GM21423 (cell line): ENCODE measurements at regions not wholly inside any gene's neighbourhood (a gene's known extent, or its start where the extent isn't known, plus 50 kb on each side); places are given as distances from the start of the nearest gene placed in this dataset.

Experiments
- ATAC-seq: cut with Tn5 transposase; IDR thresholded peaks from one replicate; pipeline ENCODE4 v1.9.1; 2021; ENCODE audit warnings: mild to moderate bottlenecking, moderate library complexity; ENCODE audit not compliant: unreplicated experiment

DNA sequence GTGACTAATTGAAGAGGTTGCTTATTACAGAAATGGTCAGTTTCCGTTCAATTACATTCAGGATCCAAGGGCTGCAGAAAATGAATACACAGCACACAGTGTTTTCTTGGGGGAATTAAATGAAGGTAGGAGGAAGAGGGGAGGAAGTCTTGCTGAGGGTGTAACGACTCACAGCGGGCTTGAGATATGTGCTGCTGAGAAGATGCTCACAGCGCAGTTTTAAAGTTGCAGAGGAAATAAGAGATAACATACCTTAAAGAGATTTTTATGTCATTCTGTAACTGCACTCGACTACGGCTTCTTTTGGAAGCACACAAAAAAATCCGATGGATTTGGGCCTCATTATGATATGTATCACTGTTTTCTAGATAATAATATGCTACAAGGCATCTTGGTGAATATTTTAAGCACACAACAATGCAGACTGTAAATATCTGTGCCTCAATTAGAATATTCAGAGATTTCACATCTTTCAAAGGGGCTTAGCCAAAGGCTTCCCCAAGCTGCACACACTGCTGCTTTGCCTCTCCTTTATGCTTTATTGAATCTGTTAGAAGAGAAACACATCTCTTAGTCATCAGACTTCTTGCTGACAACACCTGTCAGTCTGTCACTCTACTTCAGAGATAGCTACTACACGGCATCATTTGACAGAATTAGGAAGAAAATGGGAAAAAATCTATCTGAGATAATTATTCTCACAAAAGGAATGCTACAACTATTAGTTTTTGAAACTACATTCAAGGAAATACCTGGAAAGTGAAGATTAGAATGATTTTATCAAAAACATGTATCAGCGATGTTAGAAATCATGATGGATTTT lies 773.2 kb downstream of the OTOL1 start:
- no peak for ATAC-seq

DNA sequence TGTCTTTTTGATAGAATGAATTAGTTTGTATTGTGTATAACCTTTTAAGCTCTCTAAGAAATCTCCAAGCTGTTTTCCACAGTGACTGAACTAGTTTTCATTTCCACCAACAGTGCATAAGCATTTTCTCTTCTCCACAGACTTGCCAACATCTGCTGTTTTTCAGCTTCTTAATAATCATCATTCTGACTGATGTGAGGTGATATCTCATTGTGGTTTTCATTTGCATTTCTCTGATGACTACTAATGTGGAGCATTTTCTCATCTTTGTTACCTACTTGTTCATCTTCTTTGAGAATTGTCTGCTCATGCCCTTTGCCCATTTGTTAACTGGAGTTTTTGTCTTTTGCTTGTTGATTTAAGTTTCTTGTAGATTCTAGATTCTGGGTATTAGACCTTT lies 777.5 kb downstream of the OTOL1 start:
- ATAC-seq = no peak

DNA sequence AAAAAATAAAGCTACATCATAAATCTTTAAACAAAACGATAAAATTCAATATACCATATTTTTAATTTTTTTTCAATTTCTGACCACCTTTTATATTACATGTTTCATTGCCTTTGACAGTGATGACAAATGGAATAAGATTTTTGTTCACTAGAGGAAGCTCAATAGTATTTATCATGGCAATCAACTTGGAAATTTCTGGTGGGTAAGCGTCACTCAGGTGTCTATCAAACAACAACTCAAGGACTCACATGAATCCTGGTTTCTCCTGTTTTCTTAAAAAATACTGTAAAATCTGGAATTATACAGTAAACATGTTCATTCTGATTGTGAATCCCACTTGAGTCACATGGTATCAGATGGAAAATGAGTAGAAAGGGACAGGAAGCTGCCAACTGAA lies 782.2 kb downstream of the OTOL1 start:
- ATAC-seq = no peak

DNA sequence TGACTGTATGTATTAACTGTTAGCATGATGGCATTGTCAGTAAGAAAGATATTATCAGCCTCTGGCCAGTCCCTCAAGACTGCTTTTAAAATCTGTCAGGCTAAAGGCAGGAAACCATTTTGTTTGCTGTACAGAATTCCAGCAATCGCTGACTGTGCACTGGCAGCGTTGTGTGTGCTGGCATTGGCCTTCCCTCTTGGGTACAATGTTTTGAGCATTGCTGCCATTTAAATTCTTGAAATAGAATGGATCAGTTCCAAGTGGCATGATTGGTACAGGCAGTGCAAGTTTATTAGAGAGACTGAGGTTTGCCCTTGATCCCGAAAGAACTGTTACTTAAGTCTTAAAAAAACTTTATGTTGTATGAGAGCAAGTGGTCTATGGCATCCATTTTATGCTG lies 788.7 kb downstream of the OTOL1 start:
- no peak for ATAC-seq

DNA sequence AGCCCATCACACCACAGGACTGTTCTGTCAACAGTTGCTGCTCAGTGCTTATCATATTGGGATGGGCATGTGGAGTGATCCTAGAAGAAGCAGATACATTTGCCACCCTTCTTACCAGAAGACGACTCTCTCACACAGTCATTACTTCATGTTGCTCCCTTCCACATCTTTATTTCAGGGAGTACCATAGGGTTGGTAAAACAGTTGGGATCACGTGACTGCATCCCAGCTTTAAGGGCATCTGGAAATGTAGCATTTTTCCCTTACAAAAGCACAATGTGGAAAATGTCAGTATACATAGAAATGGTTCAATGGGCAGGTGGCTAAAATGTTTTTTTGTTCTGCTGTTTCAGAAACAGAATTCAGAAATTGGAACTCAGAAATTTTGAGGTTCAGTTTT lies 791.0 kb downstream of the OTOL1 start:
- no peak for ATAC-seq

DNA sequence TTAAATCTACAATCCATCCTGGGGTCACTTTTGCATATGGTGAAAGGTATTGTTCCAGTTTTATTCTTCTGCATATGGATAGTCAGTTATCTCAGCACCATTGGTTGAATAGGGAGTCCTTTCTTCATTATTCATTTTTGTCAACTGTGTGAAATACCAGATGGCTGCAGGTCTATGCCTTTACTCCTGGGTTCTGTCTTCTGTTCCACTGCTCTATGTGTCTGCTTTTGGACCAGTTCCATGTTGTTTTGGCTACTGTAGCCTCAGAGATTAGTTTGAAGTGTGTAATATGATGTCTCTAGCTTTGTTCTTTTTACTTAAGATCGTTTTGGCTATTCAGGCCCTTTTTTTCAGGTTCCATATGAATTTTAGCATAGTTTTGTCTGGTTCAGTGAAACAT lies 795.8 kb downstream of the OTOL1 start:
- ATAC-seq = no peak

DNA sequence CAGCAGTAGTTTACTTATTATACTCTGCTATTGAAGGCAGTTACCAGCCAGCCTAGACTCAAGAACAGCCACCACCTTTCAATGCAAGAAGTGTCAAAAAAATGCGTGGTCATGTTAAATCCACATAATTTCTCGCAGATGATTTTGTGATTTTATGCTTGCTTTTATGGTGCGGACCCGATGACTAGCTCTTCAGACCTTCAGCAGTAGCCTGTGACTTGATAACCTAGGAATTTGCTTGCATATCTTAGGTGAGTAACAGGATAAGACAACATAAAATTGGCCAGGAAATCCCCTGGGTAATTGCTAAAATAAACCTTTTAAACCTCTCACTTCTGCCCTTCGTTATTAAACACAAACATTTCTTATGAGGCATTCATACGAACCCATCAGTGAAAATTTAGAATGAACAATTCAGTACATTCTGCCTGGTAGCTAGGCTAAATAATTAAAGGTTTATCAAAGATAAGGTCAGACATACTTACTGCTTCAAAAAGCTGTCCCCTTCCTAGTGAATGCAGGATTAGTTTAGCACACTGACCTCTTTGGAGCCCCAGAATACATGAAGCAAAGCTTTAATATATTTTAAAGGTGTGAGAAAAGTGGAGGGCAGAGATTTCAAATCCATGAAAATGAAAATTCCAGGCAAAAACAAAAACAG lies 798.8 kb downstream of the OTOL1 start:
- ATAC-seq = no peak

DNA sequence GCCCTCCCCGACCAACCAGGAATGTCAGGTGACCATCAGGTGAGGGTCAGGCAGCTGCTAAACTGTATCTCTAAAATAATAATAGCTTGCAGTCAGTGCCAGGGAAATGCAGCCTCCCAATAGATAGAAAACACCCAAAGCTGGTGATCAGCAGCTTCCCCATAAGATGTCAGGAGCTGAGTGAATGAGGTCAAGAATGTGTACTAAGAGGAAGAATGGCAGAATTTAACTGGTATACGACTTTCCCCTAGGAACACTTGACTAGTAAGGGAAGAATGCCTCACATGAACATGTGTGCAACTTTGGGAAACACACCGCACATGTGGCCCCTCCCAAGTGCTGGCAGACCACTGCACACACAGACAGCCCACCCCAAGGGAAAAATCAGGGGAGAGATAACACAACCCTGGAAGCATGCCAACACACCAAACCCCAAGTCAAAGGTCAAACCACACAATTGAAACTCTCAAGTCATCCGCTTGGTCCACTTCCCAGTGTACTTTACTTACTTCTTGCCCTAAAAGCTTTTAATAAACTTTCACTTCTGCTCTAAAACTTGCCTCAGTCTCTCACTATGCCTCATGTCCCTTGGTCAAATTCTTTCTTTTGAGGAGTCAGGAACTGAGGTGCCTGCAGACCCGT lies 806.5 kb downstream of the OTOL1 start:
- no peak for ATAC-seq

DNA sequence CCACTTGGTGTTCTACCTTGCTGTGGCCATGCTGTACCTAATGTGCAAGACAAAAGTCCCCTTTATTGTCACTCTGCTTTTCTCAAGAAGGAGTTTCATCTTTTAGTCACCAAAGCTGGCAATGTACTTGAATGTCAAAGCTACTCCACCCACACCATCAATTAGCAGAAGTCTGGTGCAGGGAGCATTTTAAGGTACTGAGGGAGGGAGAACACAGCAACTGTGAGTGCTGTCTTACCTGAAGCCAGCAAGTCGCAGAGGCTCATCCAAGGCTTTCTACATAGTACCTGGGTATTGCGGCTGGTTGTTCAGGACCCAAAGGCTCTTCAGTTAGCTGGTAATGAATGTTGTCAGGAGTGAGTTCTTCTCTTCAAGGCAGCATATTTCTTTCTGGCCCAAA lies 820.4 kb downstream of the OTOL1 start:
- ATAC-seq = no peak

DNA sequence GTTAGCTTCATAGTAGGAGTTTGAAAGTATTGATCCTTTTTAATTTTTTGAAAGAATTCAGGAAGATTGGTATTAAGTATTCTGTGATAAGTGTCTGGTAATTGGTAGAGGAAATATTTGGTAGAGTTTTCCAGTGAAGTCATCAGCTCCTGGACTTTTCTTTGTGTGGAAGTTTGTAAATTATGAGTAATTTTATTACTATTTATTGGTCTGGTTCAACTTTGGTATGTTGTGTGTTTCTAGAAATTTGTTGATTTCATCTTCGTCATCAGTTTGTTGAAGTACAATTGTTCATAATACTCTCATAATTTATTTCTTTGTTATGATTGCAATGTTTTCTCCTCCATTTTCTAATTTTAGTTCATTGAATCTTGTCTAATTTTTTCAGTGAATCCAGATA lies 832.0 kb downstream of the OTOL1 start:
- no peak for ATAC-seq

DNA sequence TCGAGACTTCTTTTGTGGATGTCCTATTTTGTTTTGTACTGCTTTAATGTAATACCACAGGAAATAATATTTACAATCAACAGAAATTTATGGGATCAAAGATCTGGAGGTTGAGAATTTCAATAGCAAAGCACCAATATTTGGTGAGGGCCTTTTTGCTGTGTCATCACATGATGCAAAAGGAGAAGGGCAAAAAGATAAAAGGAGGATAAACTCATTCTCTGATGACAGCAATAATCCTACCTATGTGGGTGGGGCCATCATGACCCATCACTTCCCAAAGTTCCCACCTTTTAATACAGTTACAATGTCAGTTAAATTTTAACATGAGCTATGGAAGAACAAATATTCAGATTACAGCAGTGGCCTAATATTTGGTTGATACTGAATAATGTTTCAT lies 832.9 kb downstream of the OTOL1 start:
- no peak for ATAC-seq

DNA sequence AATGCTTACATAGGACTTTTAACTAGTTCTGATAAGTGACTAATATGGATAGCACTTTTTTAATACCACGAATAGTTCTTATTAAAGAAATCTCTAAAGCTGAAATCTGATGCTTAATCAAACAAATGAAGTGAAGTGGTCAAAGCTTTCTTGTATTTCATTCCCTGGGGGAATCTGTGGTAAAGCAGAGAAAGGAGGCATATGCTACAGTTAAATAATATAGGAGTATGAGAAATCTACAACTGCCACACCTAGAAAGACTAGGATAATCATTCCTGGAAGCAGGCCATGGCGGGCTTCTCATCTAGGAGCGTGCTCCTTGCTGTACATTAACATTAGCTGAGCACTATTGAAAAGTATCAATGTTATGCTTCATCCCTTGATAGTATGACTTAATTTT lies 835.7 kb downstream of the OTOL1 start:
- no peak for ATAC-seq

DNA sequence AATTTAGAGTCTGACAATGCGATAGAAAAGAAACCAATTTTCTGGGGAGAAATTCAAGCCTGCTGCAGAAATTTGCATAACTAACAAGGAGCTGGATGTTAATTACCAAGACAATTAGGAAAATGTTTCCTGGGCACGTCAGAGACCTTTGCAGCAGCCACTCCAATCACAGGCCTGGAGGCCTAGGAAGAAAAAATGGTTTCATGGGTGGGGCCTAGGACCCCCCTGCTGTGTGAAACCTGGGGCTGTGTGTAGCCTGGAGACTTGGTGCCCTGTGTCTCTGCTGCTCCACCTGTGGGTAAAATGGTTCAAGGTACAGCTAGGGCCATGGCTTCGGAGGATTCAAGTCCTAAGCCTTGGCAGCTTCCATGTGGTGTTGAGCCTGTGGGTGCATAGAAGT lies 837.9 kb downstream of the OTOL1 start:
- ATAC-seq = no peak

DNA sequence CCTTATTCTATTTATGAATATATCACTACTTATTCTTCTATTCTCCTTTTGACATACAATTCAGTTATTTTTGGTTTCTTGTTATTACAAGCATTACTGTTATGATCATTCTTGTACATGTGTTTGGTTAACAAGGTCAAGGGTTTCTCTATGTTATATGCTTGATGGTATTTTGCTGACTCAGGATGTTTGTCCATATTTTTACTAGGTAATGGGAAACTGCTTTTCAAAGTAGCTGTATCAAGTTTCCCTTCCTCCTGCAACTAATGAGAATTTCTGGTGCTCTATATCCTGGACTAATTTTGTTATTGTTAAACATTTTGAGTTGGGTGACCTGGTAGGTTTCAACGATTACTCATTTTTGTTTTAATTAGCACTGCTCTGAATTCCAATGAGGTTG lies 841.0 kb downstream of the OTOL1 start:
- ATAC-seq = no peak

DNA sequence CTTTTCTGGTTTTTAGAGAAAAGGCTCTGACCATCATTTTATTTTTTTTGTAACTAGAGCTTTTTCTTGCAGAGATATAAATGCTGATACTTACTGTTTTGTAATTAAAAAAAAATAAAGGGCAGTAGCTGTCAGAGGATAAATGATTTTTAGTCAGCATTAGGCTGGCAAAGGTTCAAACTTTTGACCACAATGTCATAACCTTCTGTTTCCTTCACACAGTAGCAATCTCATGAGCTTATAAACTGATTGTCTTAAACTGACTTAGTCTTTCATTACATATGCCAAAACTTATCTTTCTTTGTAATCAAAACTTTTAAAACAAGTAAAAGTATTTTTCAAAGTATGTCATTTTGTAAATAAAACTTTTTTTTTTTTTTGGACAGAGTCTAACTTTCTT lies 841.9 kb downstream of the OTOL1 start:
- no peak for ATAC-seq

DNA sequence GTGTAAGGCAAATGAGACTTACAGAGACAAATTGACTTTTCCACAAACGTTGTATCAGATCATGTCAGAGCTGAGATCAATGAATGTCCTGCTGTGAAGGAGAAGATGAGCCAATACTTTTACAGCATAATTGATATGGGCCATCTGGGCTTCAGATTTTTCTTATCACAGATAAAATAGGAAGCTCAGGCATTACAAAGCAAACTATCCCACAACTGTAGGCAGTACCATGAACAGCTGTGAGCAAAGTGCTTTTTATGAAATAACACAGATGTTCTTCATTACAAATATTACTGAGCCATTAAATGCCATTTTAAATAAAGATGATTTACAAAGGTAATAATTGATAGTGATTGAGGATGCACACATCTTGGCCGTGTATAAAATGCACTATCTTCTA lies 852.3 kb downstream of the OTOL1 start:
- no peak for ATAC-seq

DNA sequence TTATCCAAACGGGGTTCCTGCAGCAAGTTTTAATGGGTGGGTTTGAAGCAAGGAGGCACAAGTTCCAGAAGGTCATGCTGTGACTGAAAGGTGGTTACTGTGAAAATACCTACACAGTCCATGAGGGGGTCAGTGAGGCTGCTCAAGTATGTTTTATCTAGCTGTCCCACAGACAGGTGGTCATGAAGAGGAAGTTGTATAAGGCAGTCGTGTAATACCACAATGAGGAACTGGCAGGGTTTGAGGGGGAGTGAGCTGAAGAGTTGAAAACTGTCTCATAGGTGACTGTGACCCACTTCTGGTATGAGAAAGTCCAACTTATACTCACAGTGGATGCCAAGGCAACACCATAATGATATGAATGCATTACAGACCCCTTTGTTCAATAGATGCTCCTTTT lies 856.8 kb downstream of the OTOL1 start:
- ATAC-seq = no peak

DNA sequence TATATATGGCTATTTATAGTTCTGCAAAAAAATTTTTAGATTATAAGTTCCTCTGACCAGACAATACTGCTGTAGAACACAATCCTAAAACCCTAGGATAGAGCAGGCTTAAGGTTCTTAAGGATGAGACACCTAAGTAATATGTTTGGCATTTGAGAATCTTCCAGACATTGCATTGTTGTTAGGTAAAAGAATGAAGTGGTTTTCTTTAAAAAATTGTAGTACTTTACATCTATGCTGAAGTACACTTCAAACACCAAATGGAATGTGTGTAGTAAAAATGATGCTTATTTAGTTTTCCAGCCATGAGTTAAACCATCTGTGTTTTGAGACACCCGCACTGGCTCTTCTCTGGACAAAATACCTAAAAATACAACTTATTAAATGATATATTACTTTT lies 857.7 kb downstream of the OTOL1 start:
- ATAC-seq = no peak

DNA sequence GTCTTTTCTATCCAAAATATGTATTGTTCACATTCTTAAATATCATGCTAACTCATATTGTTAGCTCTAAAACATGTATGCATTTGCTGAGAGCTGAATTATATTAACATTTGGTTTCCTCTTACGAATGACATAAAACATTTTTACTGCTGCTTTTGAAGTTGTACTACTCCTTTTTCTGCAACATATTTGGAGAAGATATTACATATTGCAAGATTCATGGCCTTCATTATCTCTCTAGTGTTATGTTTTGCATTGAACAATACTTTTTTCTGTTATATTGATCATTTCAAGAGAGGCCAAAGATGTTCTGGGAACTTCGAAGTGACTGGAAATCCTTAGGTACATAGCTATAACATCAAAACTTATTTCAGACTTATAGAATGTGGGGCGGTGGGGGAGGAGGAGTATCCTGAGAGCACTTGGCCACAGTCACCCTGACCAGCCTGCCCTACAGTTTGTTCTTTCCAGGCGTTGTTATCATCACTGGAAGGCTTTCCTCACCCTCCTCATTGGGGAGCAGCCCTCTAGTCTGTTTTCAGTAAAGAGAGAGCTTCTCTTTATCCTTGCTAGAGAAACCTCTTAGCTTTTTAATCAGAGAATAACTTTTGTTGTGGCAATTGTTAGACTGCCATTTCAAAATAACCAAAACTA lies 868.6 kb downstream of the OTOL1 start:
- ATAC-seq = no peak

DNA sequence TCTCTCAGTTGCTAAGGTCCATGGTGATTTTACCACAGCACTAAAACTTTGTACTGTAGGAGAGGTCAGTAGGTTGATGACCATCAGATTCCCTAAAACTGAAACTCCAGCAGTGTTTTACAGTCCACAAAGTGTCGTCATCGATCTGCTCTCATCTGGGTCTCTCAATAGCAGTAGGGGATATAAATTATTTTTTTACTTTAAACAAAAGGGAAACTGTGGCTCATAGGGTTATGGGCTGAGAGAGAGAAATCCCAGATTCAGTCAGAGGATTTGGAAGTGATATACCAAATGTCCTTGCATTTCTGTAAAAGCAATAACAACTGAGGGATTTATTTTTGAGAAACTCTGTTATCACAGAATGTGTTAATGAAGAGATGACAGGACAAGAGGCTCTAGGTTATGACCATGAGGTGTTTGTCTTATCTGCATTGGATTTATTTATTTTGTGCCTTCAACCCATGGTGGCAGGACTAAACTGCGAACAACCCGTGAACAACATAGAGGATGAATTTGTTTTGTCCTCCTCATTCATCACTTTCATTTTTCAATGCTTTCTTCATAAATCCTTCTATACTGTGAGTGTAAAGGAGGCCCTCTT lies 869.7 kb downstream of the OTOL1 start:
- no peak for ATAC-seq
